ENCODE measurements at regions not wholly inside any gene's neighbourhood (a gene's known extent, or its start where the extent isn't known, plus 50 kb on each side); places are given as distances from the start of the nearest gene placed in this dataset.

DNA sequence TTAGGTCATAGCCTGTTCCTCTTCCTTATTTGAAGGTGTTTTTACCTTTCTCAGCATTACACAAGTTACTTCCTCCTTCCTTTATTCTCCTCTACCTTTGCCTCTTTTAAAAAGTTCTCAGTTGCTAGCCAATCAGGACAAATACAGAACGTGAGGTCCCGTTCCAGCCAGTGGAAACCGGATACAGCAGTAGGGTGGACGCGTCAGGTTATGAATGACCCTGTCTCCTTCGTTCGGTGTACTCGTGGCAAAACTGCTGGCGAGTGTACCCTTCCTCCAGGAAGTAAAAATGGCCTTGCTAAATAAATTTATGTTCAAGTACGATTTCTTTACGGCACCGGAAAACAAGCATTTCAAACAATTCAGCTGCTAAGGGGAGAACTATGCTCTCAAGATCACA is 77.0 kb upstream of the MLN start:
- ChIA-PET POLR2A (no interaction called here), CTCF (no interaction called here)
- Histone ChIP-seq H3K4me2 (no peak overlapping the region), H3K4me3 (no peak overlapping the region), H3K4me1 (peaks cover 13% of the 10 kb centered on the region), H3K9me3 (no peaks in the 10 kb centered on the region), H3K27ac (no peak overlapping the region)
- FAIRE-seq (no peak), DNase-seq (ENCODE audit: low read depth in 1 of 2, low spot score in 1 of 2) (no peak), ATAC-seq (no peak)
- 87% methylated on average over 12 of the region's 12 CpGs for WGBS (ENCODE audit: missing lambda C conversion rate)
- no peak for TF ChIP-seq HDAC2 (IDR thresholded peaks at IDR 0.05)
- TF ChIP-seq GATA3 (IDR thresholded peaks at IDR 0.05; ENCODE audit: borderline replicate concordance) = no peak
- no peak for TF ChIP-seq CHD4 (IDR thresholded peaks at IDR 0.05; ENCODE audit: borderline replicate concordance)
- TF ChIP-seq JUNB (IDR thresholded peaks at IDR 0.05) = no peak
- no peak for TF ChIP-seq RCOR1 (IDR thresholded peaks at IDR 0.05; ENCODE audit: low read depth, low read length)
- no peak for TF ChIP-seq SMC3 (IDR thresholded peaks at IDR 0.05)
- TF ChIP-seq EP300 (IDR thresholded peaks at IDR 0.05) = no peak
- no peak for TF ChIP-seq PHF8 (IDR thresholded peaks at IDR 0.05; ENCODE audit: borderline replicate concordance, low read depth)
- TF ChIP-seq ESRRA (IDR thresholded peaks at IDR 0.05; ENCODE audit: borderline replicate concordance, low read length) = no peak

DNA sequence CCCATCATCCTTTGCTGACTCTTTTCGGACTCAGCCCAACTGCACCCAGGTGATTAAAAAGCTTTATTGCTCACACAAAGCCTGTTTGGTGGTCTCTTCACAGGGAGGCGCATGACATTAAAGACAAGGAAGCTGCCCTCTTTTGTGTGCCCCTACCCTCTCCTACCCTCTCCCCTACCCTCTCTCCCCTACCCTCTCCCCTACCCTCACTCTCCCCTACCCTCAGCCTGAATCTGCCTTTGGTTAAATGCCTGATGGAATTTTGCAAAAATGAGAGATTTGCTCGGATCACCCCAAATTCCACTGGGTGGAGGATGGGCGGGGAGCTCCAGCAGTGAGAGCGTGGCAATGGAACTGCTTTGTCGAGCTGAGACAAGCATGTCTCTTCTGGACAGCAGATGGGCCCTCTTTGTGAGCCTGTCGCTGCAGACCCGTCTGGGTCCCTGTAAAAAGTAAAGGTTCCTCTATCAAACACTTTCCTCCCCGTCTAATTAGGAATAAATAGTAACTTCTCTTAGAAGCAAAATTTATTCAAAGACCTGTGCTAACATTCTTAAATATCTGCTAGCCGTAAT is 76.4 kb upstream of the MLN start:
- no peak overlapping the region for H3K27ac ChIP-seq
- peaks cover 8% of the 10 kb centered on the region for H3K4me1 ChIP-seq
- ChIA-PET CTCF (no interaction called here), POLR2A (no interaction called here)
- no peak overlapping the region for H3K4me2 ChIP-seq
- H3K4me3 ChIP-seq = no peak overlapping the region
- TF ChIP-seq HDAC2 (IDR thresholded peaks at IDR 0.05) (no peak), NPAS2 (CRISPR knock-in tag; IDR thresholded peaks at IDR 0.05; ENCODE audit: borderline replicate concordance) (no peak), HOXB13 (CRISPR knock-in tag; IDR thresholded peaks at IDR 0.05; ENCODE audit: low read depth) (no peak), FOSB (CRISPR knock-in tag; IDR thresholded peaks at IDR 0.05) (no peak), NR3C1 (IDR thresholded peaks at IDR 0.05) (no peak), JUNB (IDR thresholded peaks at IDR 0.05) (no peak), BHLHE40 (IDR thresholded peaks at IDR 0.05; ENCODE audit: low read depth, low read length) (no peak), HOXB5 (CRISPR knock-in tag; IDR thresholded peaks at IDR 0.05) (no peak), MAZ (IDR thresholded peaks at IDR 0.05; ENCODE audit: borderline replicate concordance, low read depth, low read length) (no peak), NFE2L2 (conservative IDR thresholded peaks at IDR 0.05; ENCODE audit: low read length) (no peak), CHD2 (IDR thresholded peaks at IDR 0.05; ENCODE audit: low read length, partially characterized antibody) (no peak), ZSCAN20 (CRISPR knock-in tag; IDR thresholded peaks at IDR 0.05) (no peak), RCOR1 (IDR thresholded peaks at IDR 0.05; ENCODE audit: low read depth, low read length) (no peak)
- TF ChIP-seq, protein P1, sequence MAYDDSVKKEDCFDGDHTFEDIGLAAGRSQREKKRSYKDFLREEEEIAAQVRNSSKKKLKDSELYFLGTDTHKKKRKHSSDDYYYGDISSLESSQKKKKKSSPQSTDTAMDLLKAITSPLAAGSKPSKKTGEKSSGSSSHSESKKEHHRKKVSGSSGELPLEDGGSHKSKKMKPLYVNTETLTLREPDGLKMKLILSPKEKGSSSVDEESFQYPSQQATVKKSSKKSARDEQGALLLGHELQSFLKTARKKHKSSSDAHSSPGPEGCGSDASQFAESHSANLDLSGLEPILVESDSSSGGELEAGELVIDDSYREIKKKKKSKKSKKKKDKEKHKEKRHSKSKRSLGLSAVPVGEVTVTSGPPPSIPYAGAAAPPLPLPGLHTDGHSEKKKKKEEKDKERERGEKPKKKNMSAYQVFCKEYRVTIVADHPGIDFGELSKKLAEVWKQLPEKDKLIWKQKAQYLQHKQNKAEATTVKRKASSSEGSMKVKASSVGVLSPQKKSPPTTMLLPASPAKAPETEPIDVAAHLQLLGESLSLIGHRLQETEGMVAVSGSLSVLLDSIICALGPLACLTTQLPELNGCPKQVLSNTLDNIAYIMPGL (CRISPR knock-in tag; IDR thresholded peaks at IDR 0.05; ENCODE audit: borderline replicate concordance) = no peak
- H3K9me3 ChIP-seq = no peaks in the 10 kb centered on the region
- no peak for DNase-seq (ENCODE audit: low read depth in 1 of 2, low spot score in 1 of 2)
- FAIRE-seq = no peak
- ATAC-seq = no peak
- WGBS (ENCODE audit: missing lambda C conversion rate) = 82% methylated on average over 7 of the region's 10 CpGs

DNA sequence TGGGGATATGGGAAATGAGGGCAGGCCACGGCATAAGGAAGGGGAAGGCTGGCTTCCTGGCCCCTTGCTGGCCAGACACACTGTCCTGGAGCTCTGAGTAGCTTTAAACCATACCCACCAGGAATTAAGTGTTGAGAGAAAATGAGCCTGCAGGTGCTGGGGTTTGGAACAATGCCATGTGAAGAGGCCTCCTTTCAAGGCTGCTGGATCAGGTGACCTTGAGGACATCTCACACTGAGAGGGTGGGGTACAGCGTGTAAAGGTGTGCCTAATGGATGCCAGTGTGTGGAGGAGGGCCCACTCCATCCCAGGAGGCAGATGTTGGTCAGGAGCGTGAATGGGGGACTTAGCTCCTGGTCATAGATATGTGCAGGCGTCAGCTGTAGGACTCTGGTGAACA is 74.8 kb upstream of the MLN start:
- Histone ChIP-seq H3K4me3 (no peak overlapping the region), H3K4me2 (no peak overlapping the region), H3K9me3 (no peaks in the 10 kb centered on the region), H3K27ac (no peak overlapping the region), H3K4me1 (no peaks in the 10 kb centered on the region)
- CTCF ChIA-PET = interaction anchor here (1.3 kb wide), 1 partner anchor 149 kb away, joined by 5 read pairs; no protein-coding TSS in a partner anchor
- ATAC-seq (no peak), DNase-seq (ENCODE audit: low read depth in 1 of 2, low spot score in 1 of 2) (no peak), FAIRE-seq (no peak)
- POLR2A ChIA-PET = no interaction called here
- 57% methylated on average over 4 of the region's 4 CpGs for WGBS (ENCODE audit: missing lambda C conversion rate)
- TF ChIP-seq ESRRA (IDR thresholded peaks at IDR 0.05; ENCODE audit: borderline replicate concordance, low read length) (no peak), PHF8 (IDR thresholded peaks at IDR 0.05; ENCODE audit: borderline replicate concordance, low read depth) (no peak), POLR2AphosphoS2 (conservative IDR thresholded peaks at IDR 0.05; ENCODE audit: low read length) (no peak), FOSB (CRISPR knock-in tag; IDR thresholded peaks at IDR 0.05) (no peak), JUNB (IDR thresholded peaks at IDR 0.05) (no peak), EHF (CRISPR knock-in tag; IDR thresholded peaks at IDR 0.05) (no peak), CHD2 (IDR thresholded peaks at IDR 0.05; ENCODE audit: low read length, partially characterized antibody) (no peak), CBX8 (IDR thresholded peaks at IDR 0.05) (no peak), NR3C1 (IDR thresholded peaks at IDR 0.05) (no peak), ZC3H11A (IDR thresholded peaks at IDR 0.05) (no peak), HOXB13 (CRISPR knock-in tag; IDR thresholded peaks at IDR 0.05; ENCODE audit: low read depth) (no peak), RARB (CRISPR knock-in tag; IDR thresholded peaks at IDR 0.05) (no peak)
- TF ChIP-seq, protein P2, sequence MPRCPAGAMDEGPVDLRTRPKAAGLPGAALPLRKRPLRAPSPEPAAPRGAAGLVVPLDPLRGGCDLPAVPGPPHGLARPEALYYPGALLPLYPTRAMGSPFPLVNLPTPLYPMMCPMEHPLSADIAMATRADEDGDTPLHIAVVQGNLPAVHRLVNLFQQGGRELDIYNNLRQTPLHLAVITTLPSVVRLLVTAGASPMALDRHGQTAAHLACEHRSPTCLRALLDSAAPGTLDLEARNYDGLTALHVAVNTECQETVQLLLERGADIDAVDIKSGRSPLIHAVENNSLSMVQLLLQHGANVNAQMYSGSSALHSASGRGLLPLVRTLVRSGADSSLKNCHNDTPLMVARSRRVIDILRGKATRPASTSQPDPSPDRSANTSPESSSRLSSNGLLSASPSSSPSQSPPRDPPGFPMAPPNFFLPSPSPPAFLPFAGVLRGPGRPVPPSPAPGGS (IDR thresholded peaks at IDR 0.05) = no peak
- TF ChIP-seq, protein P3, sequence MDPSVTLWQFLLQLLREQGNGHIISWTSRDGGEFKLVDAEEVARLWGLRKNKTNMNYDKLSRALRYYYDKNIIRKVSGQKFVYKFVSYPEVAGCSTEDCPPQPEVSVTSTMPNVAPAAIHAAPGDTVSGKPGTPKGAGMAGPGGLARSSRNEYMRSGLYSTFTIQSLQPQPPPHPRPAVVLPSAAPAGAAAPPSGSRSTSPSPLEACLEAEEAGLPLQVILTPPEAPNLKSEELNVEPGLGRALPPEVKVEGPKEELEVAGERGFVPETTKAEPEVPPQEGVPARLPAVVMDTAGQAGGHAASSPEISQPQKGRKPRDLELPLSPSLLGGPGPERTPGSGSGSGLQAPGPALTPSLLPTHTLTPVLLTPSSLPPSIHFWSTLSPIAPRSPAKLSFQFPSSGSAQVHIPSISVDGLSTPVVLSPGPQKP (IDR thresholded peaks at IDR 0.05; ENCODE audit: low read depth, low read length) = no peak
- TF ChIP-seq, protein P4, sequence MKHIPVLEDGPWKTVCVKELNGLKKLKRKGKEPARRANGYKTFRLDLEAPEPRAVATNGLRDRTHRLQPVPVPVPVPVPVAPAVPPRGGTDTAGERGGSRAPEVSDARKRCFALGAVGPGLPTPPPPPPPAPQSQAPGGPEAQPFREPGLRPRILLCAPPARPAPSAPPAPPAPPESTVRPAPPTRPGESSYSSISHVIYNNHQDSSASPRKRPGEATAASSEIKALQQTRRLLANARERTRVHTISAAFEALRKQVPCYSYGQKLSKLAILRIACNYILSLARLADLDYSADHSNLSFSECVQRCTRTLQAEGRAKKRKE (CRISPR knock-in tag; IDR thresholded peaks at IDR 0.05; ENCODE audit: low read depth) = no peak
- TF ChIP-seq, protein P1 (CRISPR knock-in tag; IDR thresholded peaks at IDR 0.05; ENCODE audit: borderline replicate concordance) = no peak

Measured in A549 (cell line).